Eye (tissue), 1 donor: ENCODE measurements at regions not wholly inside any gene's neighbourhood (a gene's known extent, or its start where the extent isn't known, plus 50 kb on each side); places are given as distances from the start of the nearest gene placed in this dataset.
"Not testable (repeated sequence)": the region's sequence is repeated elsewhere in the genome, so short reads cannot be mapped to it uniquely, and the experiment has no call there.

Experiments used
- DNase-seq: peaks from one replicate; pipeline ENCODE4 v3.0.0-alpha.2; 2015

DNA sequence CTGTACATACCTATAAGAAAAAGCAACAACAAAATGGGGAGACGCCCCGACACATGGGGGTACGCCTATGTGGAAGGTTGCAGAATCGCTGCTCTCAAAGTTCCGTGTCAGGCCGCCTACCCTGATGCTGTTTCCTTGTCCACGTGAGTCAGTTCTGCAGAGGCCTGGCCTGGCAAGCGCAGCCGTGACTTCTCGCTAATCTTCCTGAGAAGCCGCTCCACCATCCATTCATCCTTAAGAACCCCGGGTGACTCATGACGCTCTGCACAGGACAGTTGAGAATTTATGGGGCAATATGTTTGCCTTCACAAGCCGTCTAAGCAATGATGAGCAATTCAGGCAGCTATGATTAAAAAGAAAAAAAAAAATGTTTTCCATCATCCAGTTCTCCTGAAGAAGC lies 122.3 kb upstream of the TMPRSS2 start:
- DNase-seq, result no peak

DNA sequence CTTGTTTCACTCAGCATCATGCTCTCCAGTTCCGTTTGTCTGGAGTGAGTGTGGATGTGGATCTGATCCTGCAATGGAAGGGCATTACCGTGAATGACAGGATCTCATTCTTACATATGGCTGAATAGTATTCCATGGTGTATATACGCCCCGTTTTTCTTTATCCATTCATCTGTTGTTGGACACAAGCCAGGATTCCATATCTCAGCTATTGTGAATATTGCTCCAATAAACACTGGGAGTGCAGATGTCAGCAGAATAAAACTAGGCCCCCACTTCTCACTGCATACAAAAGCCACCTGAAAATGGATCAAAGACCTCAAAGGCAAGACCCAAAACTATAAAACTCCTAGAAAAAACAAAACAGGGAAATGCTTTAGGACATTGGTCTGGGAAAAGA lies 120.3 kb upstream of the TMPRSS2 start:
- DNase-seq, result no peak

DNA sequence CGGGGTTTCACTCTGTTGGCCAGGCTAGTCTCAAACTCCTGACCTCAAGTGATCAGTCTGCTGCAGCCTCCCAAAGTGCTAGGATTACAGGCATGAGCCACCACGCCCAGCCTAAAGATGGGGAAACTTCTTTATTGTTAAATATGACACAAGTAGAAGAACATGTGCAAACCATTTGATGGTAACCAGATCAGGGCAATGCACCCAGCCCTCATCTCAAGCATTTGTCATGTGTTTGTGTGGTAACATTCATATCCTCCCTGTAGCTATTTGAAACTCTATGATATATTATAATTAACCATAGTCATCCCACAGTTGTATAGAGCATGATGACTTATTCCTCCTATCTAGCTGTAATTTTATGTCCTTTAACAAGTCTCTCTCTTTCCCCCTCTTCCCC lies 119.5 kb upstream of the TMPRSS2 start:
- DNase-seq, result no peak

DNA sequence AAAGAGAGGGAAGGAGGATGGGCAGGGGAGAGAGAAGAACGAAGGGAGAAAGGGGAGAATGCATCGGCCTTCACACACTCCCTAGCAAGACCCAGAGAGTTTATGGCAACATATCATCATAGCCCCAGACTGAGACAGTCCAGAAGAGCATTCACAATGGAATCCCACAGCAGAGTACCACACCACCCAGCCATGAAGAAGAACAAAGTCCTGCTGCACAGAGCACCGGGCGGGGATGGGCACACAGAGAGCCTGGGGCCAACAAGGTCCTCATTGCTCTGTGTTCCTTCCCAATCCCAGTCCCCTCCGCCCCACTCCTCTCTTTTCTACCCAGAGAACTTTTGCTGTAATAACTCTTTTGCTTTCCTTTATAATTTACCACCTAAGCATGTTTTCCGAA lies 118.1 kb upstream of the TMPRSS2 start:
- no peak for DNase-seq

DNA sequence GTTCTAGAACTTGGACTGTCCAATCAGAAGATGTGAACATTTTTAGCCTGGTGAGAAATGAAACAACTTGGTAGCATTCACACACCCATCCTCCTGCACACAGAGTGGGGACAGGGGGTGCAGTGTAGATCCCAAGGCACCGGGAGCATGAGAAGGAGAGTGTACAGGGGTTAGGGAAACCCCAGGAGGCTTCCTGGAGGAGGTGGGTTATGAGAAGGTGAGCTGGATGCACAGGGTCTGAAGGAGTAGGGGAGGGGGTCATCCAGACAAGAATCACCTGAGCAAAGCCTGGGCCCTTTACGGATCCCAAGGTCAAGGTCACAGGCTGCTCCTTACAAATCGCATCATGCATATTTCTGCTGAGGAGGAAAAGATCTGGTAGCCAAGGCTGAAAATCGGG lies 117.5 kb upstream of the TMPRSS2 start:
- no peak for DNase-seq

DNA sequence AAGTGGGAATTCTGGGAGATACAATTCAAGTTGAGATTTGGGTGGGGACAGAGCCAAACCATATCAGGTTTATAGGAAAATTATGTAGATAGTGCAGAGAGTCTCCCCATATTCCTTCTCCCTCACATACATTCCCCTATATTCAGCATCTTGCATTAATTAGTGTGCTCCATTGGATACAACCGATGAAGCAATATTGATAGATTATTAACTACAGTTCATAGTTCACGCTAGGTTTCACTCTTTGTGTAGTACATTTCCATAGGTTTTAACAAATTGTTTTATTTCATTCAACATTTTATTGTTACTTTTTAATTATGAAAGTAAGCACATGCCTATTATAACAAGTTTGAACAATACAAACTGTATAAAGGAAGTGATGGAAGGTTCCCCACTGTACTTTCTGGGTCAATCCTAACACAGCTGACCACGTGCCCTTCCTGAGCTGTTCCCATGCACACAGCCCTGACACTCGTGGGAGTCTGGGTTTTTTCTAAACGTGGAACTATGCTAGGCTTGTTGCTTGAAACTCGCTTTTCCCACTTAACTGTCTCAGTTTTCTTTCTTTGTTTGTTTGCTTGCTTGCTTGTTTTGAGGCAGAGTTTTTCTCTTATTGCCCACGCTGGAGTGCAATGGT lies 116.8 kb upstream of the TMPRSS2 start:
- DNase-seq, result no peak

DNA sequence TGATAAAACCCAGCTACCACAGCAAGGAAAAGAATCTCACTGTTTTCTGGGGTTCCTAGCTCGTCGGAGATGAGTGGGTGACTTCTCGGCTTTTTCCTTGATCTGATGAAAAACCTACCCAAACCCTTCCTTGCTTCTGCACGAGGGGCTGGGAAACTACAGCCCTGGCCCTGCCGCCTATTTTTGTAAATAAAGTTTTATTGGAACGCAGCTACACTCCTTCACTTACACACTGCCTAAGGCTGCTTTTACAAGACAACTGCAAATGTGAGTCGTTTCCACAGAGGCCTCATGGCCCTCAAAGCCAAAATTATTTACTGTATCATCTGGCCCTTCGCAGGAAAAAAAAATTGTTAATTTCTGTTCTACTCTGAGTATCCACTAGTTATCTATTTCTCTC lies 116.0 kb upstream of the TMPRSS2 start:
- DNase-seq, result no peak

DNA sequence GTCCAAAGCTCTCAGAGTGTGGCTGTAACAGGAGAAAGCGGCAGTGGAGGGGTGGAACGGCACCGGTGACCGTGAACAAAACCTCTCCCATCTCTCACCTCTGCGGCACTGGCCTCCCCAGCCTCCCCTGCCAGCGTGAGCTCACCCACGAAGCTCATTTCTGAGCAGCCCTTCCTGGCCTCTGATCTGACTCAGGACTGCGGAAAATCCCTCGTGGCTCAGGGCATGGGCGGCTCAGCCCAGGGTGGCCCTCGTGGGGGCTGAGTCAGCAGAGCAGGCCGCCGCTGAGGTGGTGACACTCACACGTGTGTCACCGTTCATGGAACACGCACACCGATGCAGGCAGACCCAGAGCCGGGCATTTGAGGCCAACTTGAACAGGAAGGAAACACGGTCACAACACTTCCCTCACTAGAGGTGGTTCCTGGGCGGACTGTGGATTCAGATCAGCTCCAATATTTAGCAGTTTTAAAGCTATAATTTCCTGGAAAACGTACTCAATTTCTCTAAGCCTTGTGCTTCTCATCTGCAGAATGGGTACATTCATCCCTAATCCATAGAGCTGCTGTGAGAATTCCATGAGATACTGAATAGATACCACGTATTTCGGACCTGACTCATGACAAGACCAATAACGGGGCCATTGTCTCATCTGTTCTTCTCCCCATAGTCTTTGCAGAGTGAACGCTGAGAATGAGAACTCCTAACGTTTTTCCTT lies 115.0 kb upstream of the TMPRSS2 start:
- DNase-seq, result no peak

DNA sequence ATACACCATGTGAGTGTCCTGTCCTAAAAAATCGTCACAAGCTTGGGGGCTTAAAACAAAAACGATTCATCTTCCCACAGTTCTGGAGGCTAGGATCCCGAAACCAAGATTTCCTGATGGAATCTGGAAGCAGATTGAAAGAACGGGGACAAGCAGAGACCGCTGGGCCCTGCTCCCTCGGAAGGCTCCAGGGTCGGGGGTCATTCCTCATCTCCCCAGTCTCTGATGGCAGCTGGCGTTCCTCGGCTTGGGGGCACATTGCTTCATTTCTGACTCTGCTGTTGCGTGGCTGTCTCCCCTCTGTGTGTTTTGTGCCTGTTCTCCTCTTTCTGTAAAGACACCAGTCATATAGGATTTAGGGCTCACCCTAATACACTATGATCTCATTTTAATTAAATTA lies 114.2 kb upstream of the TMPRSS2 start:
- DNase-seq, result no peak

DNA sequence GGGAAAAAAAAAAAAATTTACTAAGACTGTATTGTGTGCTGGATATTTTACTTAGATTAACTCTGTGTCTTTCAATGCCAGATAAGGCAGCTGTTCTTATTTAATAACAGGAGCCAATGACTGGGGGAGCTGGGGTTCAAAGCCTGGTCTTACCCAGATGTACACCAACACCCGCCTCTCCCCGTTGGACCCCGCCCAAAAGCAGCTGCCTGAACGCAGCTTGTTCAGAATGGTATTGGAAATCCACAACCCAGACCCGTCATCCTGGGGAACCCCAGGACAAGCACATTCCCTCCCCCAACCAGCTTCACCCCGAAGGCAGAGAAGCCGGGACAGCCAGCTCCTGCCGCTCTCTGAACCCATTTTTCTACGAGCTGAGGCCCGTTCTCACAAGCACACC lies 113.6 kb upstream of the TMPRSS2 start:
- DNase-seq, result peak; percentile 33

DNA sequence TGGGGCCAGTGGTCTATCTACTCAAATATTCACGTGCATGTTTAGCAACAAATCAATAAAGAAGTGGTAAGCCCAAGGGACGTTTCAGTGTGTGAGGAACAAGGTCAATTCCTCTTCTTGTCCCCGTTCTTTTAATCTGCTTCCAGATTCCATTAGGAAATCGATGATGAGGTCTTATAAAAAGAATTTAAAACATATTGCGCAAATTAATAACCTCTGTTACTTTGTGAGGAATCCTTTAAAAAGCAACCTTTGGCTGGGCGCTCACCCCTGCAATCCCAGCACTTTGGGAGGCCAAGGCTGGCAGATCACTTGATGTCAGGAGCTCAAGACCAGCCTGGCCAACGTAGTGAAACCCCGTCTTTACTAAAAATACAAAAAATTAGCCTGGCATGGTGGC lies 113.0 kb upstream of the TMPRSS2 start:
- DNase-seq, result no peak

DNA sequence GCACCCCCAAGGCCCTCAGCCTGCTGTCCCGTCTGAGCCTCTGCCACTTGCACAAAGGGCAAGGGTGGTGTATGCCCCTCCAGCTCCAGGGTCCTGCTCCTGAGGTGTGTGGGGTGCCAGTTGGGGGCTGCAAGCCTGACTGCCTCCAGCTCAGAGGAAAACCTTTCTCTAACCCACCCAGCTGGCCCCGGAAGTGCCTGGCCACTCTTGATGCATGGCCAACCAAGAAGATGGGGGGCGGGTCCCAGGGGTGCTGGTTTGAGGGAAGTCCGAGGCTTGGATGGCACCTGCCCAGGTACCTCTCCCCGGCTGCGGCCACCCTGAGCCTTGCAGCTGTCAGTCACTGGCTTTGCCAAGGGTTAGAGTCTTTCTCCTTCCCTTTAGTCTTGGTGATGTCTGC lies 112.6 kb upstream of the TMPRSS2 start:
- no peak for DNase-seq

DNA sequence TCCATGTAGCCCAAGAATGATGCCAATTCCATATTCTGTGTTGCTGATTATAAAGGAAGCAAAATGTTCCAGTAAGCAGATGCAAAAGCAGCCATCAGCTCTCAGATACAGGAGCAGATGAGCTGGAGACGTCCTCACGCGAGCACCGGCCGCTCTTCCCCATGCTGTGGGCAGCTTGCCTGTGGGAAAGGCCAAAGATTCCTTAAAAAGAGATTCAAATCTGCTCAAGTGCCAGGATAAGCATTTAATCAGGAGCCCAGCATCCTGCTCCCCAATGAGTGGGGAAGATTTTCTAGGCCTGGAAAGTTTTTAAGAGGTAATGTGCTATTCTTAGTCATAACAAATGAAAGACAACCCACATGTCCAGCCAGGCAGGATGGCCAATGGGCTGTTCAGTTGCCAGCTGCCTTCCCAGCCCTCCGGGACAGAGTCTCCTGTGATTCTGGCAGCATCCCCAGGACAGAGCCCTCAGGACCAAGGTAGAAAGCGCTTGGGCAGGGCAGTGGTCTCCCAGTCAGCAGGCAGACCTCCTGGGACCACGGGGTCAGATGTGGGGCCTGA lies 108.2 kb upstream of the TMPRSS2 start:
- DNase-seq, result peak; percentile 41

DNA sequence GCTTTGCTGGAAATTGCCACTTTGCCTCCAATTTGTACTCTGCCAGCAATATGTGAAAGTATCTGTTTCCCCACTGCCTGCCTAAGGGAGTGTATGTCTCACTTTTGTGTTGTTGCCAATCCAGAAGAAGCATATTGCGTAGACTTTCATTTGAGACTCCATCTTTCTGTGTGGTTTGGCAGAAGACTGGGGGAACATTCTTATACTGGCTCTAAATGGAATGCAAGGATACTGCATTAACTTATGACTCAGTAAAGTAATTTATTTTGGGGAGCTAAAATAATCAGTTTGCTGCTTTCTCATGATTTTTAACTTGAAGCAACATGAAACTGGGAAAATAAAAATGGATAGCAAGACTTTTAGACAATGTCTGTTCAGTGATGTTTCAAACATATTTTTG lies 107.7 kb upstream of the TMPRSS2 start:
- DNase-seq, result peak; percentile 63

DNA sequence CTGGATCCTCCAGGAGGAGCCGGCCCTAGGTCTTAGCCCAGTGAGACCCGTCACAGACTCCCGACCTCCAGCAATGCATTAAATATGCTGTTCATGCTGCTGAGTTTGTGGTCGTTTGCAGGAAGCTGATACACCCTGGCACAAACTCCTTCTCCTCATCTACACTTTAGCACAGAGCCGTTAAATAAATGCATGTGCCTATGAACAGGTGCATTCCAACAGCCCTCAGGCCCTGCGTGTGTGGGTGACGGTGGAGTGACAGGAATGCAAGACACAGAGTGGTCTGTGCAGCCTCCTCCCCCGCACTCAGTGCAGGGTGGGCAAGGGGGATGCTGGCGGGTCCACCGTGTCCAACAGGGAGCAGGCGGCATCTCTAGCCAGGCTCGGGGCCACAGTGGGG lies 106.6 kb upstream of the TMPRSS2 start:
- no peak for DNase-seq

DNA sequence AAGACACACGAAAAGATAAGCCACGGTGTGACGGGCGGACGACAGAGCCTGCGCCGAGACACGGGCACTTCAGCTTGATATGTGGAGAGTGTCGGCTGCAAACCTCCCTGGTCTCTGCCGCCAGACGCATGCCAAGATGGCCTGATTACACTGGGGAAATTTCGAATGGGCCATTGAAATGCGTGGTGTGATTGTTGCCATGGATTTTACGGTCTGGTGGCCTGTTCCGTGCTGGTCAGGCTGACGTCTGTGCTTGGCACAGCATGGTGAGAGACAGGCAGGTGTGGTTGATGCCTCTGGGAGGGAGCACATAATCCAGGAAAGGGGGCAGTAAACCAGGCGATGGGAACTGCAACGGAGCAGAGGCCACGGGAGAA lies 105.6 kb upstream of the TMPRSS2 start:
- no peak for DNase-seq

DNA sequence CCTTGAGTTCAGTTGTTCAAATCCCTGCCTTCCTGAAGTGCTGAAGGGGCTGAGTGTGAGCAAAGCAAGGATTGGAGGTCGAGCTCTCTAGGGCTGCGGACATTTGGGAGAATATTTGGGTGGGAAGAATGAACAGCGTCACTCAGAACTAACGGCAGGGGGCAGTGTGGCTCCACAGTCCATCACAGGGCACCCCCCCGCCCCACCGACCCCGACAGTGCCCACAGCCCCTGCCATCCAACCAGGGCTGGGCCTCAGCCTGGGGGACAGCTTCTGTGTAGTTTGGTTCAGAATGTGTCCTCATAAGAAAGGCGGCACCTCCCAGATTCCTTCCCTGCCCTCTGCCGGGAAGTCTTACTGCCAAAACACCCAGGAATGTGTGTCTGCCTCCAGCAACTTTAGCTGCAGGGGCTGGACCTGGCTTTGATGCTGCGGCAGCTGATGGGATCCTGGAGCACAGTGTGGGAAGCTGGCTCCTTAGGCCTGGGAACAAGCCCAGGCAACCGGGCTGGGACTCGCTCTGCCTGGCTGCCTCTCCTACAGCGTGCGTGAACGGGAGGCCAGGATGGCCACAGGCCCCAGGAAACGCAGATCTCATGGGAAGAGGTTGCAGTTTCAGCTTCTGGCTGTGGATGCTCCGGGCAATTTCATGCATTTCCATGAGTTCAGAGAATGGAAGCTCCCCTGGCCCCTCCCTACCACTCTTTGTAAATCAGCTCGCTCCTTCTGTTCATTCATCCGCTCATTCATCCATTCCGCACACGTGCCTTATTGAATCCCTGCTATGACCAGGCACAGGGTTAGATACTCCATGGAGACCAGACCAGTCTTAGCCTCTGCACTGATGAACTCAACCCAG lies 104.9 kb upstream of the TMPRSS2 start:
- DNase-seq, result peak; percentile 88

DNA sequence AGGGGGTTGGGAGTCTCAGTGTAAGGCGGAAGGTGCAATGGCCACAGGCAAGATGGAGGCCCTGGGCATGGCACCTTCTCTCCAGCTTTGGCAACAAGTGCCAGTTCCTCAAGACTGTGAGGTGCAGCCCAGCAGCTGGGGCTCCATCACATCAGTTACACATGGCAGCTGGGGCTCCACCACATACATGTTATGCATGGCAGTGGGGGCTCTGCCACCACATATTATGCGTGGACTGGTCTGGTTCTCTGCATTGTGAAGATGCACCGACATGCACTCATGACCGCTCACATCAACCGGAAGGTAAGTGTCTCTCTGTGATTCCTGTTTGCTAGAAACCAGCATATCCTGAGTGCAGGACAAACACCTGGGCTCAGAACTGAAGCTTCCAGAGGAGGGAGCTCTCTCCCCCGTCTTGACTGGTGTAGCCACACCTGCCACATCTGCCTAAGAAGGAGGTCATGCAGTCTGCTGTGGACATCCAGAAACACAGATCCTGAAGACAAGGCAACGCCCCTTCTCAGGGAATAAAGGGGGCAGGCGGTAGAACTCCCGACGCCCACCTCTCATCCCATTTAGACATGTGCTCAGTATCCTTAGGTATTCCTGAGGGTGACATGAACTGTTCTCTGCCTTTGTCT lies 104.1 kb upstream of the TMPRSS2 start:
- no peak for DNase-seq

DNA sequence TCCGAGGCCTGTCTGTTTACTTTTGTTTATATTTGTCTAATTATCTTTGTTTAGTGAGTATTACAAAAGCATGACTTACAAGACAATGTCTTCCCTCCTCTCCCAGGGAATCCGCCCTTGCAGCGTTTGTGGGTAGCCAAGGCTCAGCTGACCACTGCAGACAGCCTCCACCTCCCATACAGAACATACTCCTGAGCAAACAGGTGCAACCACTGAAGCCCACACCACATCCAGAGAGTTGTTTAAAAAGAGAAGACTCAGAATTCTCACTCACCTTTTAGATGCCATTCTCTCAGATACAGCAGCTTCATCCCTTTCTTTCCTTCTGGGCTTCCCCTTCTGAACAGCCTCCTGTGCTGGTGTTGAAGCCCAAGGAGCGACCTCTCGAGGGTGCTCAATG lies 103.5 kb upstream of the TMPRSS2 start:
- no peak for DNase-seq

DNA sequence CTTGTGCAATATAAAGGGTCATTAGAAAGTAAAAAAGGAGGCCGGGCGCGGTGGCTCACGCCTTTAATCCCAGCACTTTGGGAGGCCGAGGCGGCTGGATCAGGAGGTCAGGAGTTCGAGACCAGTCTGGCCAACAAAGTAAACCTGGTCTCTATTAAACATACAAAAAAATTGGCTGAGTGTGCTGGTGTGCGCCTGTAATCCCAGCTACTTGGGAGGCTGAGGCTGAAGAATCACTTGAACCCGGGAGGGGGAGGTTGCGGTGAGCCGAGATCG lies 102.8 kb upstream of the TMPRSS2 start:
- not testable (repeated sequence) for DNase-seq

DNA sequence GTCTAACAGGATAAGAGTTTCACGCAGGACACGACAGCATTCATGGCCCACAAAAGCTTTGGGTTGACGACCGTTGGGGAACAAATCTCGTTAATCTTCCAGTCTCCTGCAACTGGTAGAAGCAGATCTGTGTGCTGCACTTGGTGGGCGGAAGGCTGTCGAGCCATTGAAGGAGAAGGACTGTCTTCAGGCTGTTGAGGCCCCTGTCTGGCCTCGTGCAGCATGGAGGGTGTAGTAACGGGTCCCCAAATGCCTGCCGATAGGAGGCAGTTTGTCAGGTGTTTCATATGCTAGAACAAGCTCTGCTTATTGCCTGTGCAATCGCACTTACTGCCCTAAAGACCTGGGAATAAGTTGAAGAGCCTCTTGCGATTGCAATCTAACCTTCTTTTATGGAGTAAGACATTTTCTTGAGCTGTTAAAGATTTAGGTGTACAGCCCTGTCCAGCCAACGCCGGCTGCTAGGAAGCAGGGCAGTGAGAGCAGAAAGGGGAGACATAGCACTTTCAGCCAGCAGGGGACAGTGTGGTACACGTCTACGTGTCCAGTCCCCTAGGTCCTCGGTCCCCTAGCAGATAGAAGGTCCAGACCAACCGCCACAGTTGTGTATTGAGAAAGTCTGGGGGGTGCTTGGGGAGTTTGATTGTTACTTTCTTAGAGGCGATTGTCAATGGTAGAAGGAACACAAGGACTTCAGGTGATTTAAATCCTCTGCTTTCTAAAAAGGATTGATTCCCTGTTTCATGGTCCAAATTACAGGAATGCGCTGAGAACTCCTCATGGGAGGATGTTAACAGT lies 102.3 kb upstream of the TMPRSS2 start:
- DNase-seq, result peak; percentile 86

DNA sequence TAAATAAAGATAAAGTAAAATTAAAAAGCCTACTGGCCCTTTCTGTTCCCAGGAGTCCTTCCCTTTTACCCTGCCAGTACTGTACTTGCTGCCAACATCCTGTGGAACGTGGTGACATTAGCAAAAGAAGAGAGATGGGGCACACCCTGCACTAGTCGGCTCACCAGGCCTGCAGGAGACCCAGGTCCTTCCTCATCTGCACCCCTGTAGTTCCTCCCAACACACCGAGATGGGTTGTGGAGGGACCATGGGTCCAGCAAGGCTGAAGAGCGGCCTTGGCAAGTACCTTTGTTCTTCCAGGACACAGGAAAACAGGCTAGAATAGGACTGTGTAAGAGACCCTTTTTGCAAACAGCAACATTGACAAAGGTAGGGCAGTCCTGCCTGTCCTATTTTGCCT lies 98.7 kb upstream of the TMPRSS2 start:
- no peak for DNase-seq

DNA sequence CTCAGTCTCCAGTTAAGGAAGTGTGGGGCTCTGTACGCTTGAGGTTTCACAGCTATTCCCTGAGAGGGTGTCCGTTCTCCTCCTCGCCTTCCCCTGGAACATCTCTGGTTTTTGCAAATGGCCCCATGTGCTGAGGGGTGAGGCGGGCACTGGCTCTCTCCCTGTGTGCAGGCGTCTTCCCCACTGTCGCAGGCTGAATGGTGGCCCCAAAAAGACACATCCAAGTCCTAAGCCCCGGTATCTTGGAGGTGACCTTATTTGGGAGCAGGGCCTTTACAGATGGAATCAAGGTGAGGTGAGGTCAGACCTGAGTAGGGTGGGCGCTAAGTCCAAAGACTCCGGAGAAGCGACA lies 98.0 kb upstream of the TMPRSS2 start:
- no peak for DNase-seq
